GM12801 (cell line): ENCODE measurements at regions not wholly inside any gene's neighbourhood (a gene's known extent, or its start where the extent isn't known, plus 50 kb on each side); places are given as distances from the start of the nearest gene placed in this dataset.

Source experiments
- CTCF ChIP-seq: IDR thresholded peaks from one replicate; pipeline ENCODE4 v1.5.1; 2011; ENCODE audit warnings: control low read depth; ENCODE audit not compliant: insufficient read length; ENCODE audit errors: extremely low read depth

- TF ChIP-seq CTCF = no peak
These were observed 270.1 kb downstream of the PTTG2 start for GRCh38 chr4:38230121-38230801.

- TF ChIP-seq CTCF = no peak
These were observed 270.8 kb downstream of the PTTG2 start for GRCh38 chr4:38230821-38231563.

GRCh38 chr4:38231626-38232025, 271.4 kb downstream of the PTTG2 start:
- TF ChIP-seq CTCF = no peak

GRCh38 chr4:38232741-38233140, 272.5 kb downstream of the PTTG2 start:
- no peak for TF ChIP-seq CTCF

GRCh38 chr4:38233727-38234480, 273.7 kb downstream of the PTTG2 start:
- TF ChIP-seq CTCF = no peak

- TF ChIP-seq CTCF = no peak
These were observed 275.2 kb downstream of the PTTG2 start for GRCh38 chr4:38235354-38235753.

GRCh38 chr4:38236003-38236402, 275.8 kb downstream of the PTTG2 start:
- TF ChIP-seq CTCF = no peak
